NCI-H2107 (cell line): ENCODE measurements at regions not wholly inside any gene's neighbourhood (a gene's known extent, or its start where the extent isn't known, plus 50 kb on each side); places are given as distances from the start of the nearest gene placed in this dataset.
"Not testable (repeated sequence)": the region's sequence is repeated elsewhere in the genome, so short reads cannot be mapped to it uniquely, and the experiment has no call there.

ENCODE experiments used
- DNase-seq: peaks from one replicate; lab custom pipeline; 2025; lab: John Stamatoyannopoulos, UW

- DNase-seq: no peak
Observed at GRCh38 chr7:34390103-34390502, 267.9 kb upstream of the NPSR1 start.

GRCh38 chr7:34392972-34393371 lies 265.0 kb upstream of the NPSR1 start:
- DNase-seq: no peak

GRCh38 chr7:34396437-34397064 lies 261.5 kb upstream of the NPSR1 start:
- no peak for DNase-seq

DNA sequence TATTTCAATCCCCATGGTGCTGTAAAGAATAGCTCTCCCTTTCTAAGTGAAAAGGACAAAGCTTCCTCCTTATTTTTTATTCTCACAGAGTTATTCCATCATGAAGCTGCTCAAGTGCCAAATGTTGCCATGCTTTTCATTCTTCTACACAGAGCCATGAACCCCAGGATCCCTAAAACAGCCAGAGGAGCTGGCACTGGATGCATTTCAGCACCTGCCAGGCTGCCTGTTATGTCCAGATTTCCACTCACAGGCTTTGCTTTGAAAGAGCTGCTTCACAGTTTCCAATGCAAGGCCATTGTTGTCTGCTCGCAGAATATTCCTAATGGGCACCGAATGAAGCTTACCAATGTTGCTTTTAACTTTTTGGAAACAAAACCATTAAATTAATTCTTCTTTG lies 256.2 kb upstream of the NPSR1 start:
- DNase-seq: no peak

DNA sequence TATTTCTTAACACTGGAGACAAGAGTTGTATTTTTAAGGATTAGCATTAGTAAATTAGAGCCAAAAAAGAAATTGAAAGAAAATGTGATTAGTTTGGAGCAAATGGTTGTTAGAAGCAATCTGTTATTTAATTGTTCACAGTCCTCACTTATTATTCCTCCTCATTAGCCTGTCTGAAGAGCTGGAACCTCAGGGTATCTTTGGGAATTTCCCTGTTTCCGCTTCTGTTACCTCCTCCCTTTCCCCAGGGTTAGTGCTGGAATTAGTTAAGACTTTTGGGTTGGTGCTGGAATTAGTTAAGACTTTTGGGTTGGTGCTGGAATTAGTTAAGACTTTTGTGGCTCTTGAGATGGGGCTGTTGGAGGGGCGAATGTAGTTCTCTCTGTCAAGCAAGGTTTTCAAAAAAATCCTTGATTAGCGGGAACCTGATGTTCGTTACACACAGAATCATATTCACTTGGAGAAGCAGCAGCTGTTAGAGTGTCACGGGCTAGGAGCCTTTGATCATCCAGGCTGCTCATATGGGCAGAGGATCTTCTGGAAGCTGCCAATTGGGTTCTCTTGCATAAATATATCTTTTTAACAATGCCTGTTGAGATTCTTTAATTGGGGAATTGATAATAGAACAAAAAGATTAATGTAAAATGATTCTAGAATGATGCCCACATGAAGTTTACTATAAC lies 251.0 kb upstream of the NPSR1 start:
- DNase-seq: no peak

- DNase-seq: no peak
Observed at GRCh38 chr7:34407586-34407985, 250.4 kb upstream of the NPSR1 start.

GRCh38 chr7:34417781-34418180 lies 240.2 kb upstream of the NPSR1 start:
- DNase-seq: no peak

DNA sequence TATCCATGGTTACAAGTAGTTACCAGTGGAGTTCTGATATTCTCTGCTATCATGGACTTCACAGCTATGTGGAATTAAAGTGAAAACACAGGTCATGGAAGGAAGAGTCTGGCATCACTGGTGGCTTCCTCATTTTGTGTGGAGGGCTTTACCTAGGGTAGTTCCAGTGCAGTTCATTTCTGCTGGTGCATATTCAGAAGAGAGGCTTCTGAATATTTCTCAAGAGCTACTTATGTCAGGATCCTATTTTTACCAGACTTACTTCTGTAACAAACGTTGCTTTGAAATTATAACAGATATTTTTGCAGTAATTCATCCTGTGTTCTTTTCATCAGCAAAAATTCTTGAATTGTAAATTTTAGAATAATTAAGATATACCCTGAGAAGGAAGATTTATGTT lies 236.5 kb upstream of the NPSR1 start:
- DNase-seq: no peak

DNA sequence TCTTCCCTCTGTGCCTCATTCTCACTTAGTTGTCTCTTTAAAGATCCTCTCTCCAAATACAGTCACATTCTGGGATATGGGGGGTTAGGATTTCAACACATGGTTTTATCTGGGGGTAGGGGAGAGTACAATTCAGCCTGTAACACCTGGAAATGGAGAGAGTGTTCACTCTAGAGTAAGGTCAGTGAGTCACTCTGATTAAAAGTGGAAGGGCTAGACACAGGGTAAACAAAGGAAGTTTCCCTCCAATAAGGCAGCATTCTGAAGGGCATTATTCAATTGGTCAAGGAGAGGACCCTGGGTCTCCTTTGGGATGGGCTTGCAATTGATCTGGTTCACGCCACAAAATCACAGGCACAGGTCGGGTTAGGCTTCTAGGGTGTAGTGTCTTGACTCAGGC lies 232.8 kb upstream of the NPSR1 start:
- no peak for DNase-seq

DNA sequence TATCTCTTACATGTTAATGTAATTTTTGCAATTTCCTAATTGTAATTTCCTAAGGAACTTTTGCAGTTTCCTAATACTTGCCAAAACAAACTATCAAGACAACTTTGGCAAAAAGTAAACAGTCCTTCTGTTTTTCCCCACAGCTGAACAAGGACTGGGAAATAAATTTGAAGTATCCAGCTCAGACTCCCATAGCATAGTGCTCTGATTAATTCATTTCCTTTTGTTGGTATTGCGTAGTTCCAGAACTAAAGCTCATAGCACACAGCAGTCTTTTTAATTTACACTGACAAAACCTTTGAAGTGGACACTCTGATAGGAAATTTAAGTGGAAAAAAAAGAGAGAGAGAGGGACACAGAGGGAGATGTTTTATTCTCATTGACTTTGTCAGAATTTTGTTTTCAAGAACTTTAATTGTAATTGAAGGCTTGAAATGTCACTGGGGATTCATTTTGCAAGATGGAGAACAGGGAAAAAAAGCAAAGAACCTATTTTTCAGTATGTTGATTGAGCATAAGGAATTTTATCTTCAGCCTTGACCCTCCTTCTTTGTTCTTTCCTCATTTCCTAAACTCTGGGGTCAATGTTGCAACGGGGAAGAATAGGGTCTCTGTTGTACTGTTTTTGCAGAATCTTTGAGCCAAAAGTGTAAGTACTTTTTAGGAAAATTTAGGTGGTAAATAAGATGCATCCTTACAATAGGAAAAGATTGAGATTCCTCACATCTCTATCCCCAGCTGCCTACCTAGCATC lies 232.2 kb upstream of the NPSR1 start:
- no peak for DNase-seq

DNA sequence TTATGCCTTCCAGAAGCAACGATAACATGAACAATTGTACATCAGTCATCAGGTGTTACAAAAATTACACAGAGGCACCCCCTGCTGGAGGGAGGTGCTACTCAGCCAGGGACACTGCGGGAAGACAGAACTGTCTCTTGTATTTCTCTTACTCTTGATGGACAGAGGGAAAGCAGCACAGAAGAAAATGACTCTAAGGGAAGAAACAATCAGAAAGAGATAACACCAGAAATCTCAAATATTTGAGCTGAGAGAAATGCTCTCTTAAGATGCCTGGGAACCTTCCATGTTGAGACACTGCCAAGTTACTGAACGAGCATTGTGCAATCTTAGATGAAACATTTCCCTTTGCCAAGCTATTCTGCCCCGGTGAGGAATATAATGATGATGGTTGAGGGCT lies 227.6 kb upstream of the NPSR1 start:
- no peak for DNase-seq

- DNase-seq: no peak
Observed at GRCh38 chr7:34438436-34438835, 219.6 kb upstream of the NPSR1 start.

- DNase-seq: no peak
Observed at GRCh38 chr7:34445653-34446052, 212.4 kb upstream of the NPSR1 start.

DNA sequence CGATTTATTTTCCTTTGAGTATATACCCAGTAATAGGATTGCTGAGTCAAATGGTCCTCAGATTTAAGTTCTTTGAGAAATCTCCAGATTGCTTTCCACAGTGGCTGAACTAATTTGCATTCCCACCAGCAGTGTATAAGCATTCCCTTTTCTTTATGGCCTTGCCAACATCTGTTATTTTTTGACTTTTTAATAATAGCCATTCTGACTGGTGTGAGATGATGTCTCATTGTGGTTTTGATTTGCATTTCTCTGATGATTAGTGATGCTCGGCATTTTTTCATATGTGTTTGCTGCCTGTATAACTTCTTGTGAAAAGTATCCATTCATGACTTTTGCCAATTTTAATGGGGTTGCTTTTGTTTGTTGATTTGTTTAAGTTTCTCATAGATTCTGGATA lies 209.5 kb upstream of the NPSR1 start:
- not testable (repeated sequence) for DNase-seq

DNA sequence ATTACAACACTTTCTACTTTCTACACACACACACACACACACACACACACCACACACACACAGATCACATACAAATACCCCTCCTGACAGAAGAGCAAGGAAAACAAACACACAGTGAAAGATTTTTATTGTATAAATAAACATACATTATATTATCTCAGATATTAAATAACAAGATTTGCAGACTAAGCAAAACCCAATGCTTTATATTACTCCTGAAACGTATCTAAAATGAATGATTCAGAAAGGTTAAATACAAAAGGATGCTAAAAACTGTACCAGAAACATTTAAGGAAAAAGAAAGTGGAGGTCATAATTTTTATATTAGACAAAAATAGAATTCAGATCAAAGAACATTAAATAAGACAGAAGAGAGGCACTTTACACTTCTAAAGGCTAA lies 208.3 kb upstream of the NPSR1 start:
- DNase-seq: no peak

DNA sequence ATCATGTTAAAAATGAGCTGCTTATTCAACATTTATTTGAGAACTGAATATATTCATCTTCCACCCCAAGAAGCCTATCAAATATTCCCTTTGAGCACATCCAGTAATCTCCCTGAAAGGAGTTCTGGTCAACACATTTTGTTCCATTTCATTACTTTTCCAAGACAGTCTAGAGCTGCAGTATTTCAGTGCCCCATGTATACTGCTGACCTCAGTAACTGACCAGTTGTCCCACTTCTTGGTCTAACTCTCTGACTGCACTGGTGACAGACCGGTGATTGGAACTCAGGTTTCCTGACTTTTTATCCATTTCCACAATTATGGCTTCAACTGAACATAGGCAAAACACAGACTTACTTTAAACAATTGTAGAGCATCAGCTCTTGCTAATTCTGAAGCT lies 206.8 kb upstream of the NPSR1 start:
- DNase-seq: no peak

DNA sequence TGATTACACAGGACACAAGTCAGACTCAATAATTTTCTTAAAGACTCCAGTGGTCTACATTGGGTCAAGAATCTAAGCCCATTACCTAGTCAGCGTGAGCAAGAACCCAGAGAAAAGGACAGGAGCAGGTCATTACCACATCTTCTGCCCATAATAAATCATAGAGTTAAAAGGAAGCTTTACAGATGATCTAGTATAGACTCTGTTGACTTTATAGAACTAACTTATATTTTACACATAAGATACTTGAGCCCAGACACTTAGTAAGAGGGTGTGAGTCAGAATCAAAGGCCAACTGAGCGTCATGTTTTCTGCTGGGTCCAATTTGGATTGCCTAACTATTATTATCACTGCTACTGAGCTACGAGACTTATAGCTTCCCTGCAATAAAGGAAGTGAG lies 206.1 kb upstream of the NPSR1 start:
- DNase-seq: no peak

DNA sequence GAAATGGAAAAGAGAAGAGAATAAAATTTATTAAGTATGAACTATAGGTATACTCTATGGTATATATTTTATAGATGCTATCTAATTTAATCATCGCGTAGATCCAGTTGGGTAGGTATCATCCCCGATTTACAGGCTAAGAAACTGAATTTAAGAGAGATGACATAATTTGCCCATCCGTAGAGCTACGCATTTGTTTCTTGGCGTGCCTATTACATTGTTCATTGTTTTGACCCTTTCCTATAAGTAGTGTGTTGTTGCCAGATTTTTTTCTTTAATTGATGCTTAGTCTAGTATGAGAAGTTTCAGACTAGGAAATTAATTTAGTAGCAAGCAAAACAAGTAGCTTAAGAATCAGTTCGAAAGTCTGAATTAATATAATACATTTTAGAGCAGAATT lies 205.7 kb upstream of the NPSR1 start:
- DNase-seq: no peak

DNA sequence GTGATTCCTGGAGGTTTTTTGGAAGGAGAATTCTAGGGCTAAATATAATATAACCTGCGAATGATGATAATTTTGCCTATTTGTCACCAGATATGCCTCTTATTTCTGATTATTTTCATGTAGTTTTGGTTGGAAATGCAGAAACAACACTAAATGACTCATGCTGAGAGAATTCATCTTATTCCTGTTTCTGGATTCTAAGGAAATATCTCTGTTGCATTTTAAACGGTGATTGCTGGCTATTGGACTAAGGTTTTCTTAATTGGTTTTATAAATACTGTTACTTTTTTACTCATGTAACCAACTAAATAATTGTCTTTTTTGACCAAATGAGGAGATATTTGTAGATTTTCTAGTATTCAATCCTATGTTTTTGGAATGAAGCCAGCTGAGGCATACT lies 204.9 kb upstream of the NPSR1 start:
- DNase-seq: no peak

DNA sequence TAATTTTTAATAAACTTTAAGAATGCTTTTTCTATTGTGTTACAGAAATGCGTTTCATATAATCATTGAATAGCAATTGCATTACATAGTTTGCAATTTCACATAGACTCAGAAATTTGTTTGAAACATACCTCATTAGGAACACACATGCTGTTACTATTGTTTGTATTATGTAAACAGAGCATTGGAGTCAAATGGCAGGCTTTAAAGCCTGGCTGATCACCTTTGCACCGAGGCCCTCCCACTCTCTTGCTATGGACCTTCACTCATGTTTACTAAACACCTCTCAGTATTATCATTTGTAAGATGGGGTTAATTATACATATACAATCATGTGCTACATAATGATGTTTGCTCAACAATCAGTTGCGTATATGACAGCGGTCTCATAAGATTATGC lies 203.6 kb upstream of the NPSR1 start:
- DNase-seq: no peak

DNA sequence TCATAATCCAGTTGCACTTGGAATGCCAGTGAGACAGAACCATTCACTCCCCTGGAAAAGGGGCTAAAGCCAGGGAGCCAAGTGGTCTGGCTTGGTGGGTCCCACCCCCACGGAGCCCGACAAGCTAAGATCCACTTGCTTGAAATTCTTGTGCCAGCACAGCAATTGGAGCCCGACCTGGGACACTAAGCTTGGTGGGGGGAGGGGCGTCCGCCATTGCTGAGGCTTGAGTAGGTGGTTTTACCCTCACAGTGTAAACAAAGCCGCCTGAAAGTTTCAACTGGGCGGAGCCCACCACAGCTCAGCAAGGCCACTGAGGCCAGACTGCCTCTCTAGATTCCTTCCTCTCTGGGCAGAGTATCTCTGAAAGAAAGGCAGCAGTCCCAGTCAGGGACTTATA lies 200.7 kb upstream of the NPSR1 start:
- no peak for DNase-seq

DNA sequence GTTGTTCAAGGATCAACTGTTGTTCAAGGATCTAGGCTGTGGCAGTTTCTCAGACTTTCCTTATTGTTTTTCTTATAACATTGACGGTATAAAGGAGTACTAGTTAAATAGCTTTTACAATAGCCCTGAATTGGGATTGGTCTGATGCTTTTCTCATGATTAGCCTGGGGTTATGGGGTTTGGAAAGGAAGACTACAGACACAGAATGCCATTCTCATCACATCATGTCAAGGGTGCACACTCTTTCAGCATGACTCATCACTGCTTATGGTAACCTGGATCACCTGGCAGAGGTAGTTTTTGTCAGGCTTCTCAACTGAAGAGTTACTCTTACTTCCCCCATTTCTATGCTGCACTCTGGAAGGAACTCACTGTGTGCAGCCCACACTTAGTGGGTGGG lies 194.2 kb upstream of the NPSR1 start:
- no peak for DNase-seq

DNA sequence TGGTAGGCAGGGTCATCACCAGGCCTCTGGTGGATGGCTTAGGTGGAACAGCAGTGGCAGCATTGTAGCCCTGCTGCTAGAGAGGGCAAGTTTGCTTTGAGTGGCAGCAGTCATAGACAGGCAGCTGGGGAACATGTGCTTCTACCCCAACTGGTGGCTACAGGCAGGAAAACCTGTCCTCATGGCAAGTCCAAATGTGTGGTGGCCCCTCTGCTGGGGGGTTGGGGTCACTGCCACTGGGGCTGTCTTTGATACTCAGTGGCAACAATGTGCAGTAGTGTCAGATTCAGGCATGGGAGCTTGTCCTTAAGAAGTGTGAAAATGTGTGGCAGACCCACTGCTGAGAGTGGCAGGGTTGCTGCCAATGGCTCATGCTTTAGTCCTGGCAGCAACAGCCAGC lies 186.2 kb upstream of the NPSR1 start:
- no peak for DNase-seq

GRCh38 chr7:34486371-34486770 lies 171.6 kb upstream of the NPSR1 start:
- no peak for DNase-seq
